ENCODE measurements at regions not wholly inside any gene's neighbourhood (a gene's known extent, or its start where the extent isn't known, plus 50 kb on each side); places are given as distances from the start of the nearest gene placed in this dataset.

- in situ Hi-C loops (cut with MboI; ENCODE audit: low pct_unique_long_range_greater_than_20kb, low sequenced_read_pairs, unreplicated experiment) = no loop called here
- no peak for TF ChIP-seq CTCF (IDR thresholded peaks at IDR 0.05; ENCODE audit: extremely low read depth, insufficient read depth, missing control alignments)
- no peak for DNase-seq (ENCODE audit: low spot score)
Observed at GRCh38 chr10:33501161-33501560, 166.7 kb upstream of the NRP1 start.

- TF ChIP-seq CTCF (IDR thresholded peaks at IDR 0.05; ENCODE audit: extremely low read depth, insufficient read depth, missing control alignments) = no peak
- in situ Hi-C loops (cut with MboI; ENCODE audit: low pct_unique_long_range_greater_than_20kb, low sequenced_read_pairs, unreplicated experiment) = no loop called here
- no peak for DNase-seq (ENCODE audit: low spot score)
Observed at GRCh38 chr10:33498391-33498891, 164.0 kb upstream of the NRP1 start.

GRCh38 chr10:33497338-33497737, 162.9 kb upstream of the NRP1 start:
- in situ Hi-C loops (cut with MboI; ENCODE audit: low pct_unique_long_range_greater_than_20kb, low sequenced_read_pairs, unreplicated experiment) = no loop called here
- TF ChIP-seq CTCF (IDR thresholded peaks at IDR 0.05; ENCODE audit: extremely low read depth, insufficient read depth, missing control alignments) = no peak
- no peak for DNase-seq (ENCODE audit: low spot score)

- no peak for TF ChIP-seq CTCF (IDR thresholded peaks at IDR 0.05; ENCODE audit: extremely low read depth, insufficient read depth, missing control alignments)
- in situ Hi-C loops (cut with MboI; ENCODE audit: low pct_unique_long_range_greater_than_20kb, low sequenced_read_pairs, unreplicated experiment) = no loop called here
- DNase-seq (ENCODE audit: low spot score) = no peak
Observed at GRCh38 chr10:33496096-33496495, 161.6 kb upstream of the NRP1 start.

GRCh38 chr10:33494694-33495265, 160.3 kb upstream of the NRP1 start:
- no peak for TF ChIP-seq CTCF (IDR thresholded peaks at IDR 0.05; ENCODE audit: extremely low read depth, insufficient read depth, missing control alignments)
- in situ Hi-C loops (cut with MboI; ENCODE audit: low pct_unique_long_range_greater_than_20kb, low sequenced_read_pairs, unreplicated experiment) = no loop called here
- no peak for DNase-seq (ENCODE audit: low spot score)

- no peak for TF ChIP-seq CTCF (IDR thresholded peaks at IDR 0.05; ENCODE audit: extremely low read depth, insufficient read depth, missing control alignments)
- in situ Hi-C loops (cut with MboI; ENCODE audit: low pct_unique_long_range_greater_than_20kb, low sequenced_read_pairs, unreplicated experiment) = no loop called here
- DNase-seq (ENCODE audit: low spot score) = no peak
Observed at GRCh38 chr10:33493978-33494377, 159.5 kb upstream of the NRP1 start.
